Embryonic facial prominence (tissue), 1 donor: ENCODE measurements at regions not wholly inside any gene's neighbourhood (a gene's known extent, or its start where the extent isn't known, plus 50 kb on each side); places are given as distances from the start of the nearest gene placed in this dataset.
A peak's percentile ranks its signal among the peaks of the same experiment; 100 is the strongest.

Experiments used
- DNase-seq: peaks from one replicate; pipeline ENCODE4 v3.0.0-alpha.2; 2016; ENCODE audit errors: extremely low spot score

- no peak for DNase-seq
These were observed 249.4 kb downstream of the LOXHD1 start for GRCh38 chr18:46407486-46408166.

- DNase-seq: no peak
These were observed 248.6 kb downstream of the LOXHD1 start for GRCh38 chr18:46408334-46408987.

GRCh38 chr18:46411191-46411828 lies 245.7 kb downstream of the LOXHD1 start:
- no peak for DNase-seq

- no peak for DNase-seq
These were observed 244.9 kb downstream of the LOXHD1 start for GRCh38 chr18:46411867-46412690.

GRCh38 chr18:46412916-46413315 lies 244.1 kb downstream of the LOXHD1 start:
- peak; percentile 16 for DNase-seq

- no peak for DNase-seq
These were observed 243.3 kb downstream of the LOXHD1 start for GRCh38 chr18:46413684-46414083.

- no peak for DNase-seq
These were observed 242.2 kb downstream of the LOXHD1 start for GRCh38 chr18:46414863-46415262.

- DNase-seq: no peak
These were observed 241.3 kb downstream of the LOXHD1 start for GRCh38 chr18:46415532-46416252.

- DNase-seq: no peak
These were observed 240.0 kb downstream of the LOXHD1 start for GRCh38 chr18:46416706-46417638.

GRCh38 chr18:46418663-46419260 lies 238.3 kb downstream of the LOXHD1 start:
- no peak for DNase-seq

GRCh38 chr18:46419391-46420141 lies 237.5 kb downstream of the LOXHD1 start:
- no peak for DNase-seq

GRCh38 chr18:46421973-46422551 lies 235.0 kb downstream of the LOXHD1 start:
- DNase-seq: no peak

GRCh38 chr18:46422552-46423055 lies 234.4 kb downstream of the LOXHD1 start:
- no peak for DNase-seq

GRCh38 chr18:46423226-46423805 lies 233.7 kb downstream of the LOXHD1 start:
- DNase-seq: no peak

- no peak for DNase-seq
These were observed 232.1 kb downstream of the LOXHD1 start for GRCh38 chr18:46424898-46425297.

- no peak for DNase-seq
These were observed 231.5 kb downstream of the LOXHD1 start for GRCh38 chr18:46425511-46425910.

- DNase-seq: no peak
These were observed 230.9 kb downstream of the LOXHD1 start for GRCh38 chr18:46426021-46426678.

- no peak for DNase-seq
These were observed 230.4 kb downstream of the LOXHD1 start for GRCh38 chr18:46426679-46427047.
